Body of pancreas (tissue), 4 donors: ENCODE measurements at regions not wholly inside any gene's neighbourhood (a gene's known extent, or its start where the extent isn't known, plus 50 kb on each side); places are given as distances from the start of the nearest gene placed in this dataset.

ENCODE experiments used
- POLR2A ChIP-seq, 3 donors: fragments of 450-650 bp; IDR thresholded peaks; one replicate each; pipeline ENCODE4 v1.6.1; 2016; ENCODE audit warnings: antibody characterized with exemption in 3 of 3, mild to moderate bottlenecking in 2 of 3
- TF ChIP-seq, protein P1 (sequence below), 7 experiments: fragments of 450-650 bp in 4 of 7; fragments of 200-600 bp in 3 of 7; sonication (generic) in 3 of 7; IDR thresholded peaks; one replicate each; pipeline ENCODE4 v1.5.1; 2016 to 2019; ENCODE audit warnings: antibody characterized with exemption in 7 of 7

GRCh38 chr7:13778967-13779366 lies 210.5 kb downstream of the ETV1 start:
- TF ChIP-seq, protein P1, sequence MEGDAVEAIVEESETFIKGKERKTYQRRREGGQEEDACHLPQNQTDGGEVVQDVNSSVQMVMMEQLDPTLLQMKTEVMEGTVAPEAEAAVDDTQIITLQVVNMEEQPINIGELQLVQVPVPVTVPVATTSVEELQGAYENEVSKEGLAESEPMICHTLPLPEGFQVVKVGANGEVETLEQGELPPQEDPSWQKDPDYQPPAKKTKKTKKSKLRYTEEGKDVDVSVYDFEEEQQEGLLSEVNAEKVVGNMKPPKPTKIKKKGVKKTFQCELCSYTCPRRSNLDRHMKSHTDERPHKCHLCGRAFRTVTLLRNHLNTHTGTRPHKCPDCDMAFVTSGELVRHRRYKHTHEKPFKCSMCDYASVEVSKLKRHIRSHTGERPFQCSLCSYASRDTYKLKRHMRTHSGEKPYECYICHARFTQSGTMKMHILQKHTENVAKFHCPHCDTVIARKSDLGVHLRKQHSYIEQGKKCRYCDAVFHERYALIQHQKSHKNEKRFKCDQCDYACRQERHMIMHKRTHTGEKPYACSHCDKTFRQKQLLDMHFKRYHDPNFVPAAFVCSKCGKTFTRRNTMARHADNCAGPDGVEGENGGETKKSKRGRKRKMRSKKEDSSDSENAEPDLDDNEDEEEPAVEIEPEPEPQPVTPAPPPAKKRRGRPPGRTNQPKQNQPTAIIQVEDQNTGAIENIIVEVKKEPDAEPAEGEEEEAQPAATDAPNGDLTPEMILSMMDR (IDR thresholded peaks at IDR 0.05): no peak
- TF ChIP-seq POLR2A (IDR thresholded peaks at IDR 0.05): no peak
